ENCODE measurements at regions not wholly inside any gene's neighbourhood (a gene's known extent, or its start where the extent isn't known, plus 50 kb on each side); places are given as distances from the start of the nearest gene placed in this dataset.

DNA sequence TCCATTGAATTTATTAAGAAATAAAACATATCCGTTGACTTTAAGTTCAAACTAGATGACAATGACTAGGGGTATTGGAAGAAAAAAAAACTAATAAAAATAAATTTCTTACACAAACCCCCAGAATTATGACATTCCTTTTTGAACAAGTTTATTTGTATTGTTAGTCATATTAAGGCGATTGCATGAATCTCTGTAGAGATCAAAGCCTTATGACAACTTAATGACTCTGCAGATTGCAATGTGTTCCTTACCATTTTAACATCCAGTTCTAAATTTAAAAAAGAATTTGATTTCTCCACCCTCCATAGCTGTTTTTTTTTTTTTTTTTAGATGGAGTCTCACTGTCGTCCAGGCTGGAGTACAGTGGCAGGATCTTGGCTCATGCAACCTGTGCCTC, 189.8 kb upstream of the CEP162 start:
- TF ChIP-seq, protein P1, sequence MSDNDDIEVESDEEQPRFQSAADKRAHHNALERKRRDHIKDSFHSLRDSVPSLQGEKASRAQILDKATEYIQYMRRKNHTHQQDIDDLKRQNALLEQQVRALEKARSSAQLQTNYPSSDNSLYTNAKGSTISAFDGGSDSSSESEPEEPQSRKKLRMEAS (IDR thresholded peaks at IDR 0.05): no peak
- TF ChIP-seq TAF7 (optimal IDR thresholded peaks at IDR 0.05; ENCODE audit: borderline replicate concordance, low read depth, low read length) (no peak), EZH2 (IDR thresholded peaks at IDR 0.05; ENCODE audit: low read depth, low read length, severe bottlenecking) (no peak), FOSL1 (IDR thresholded peaks at IDR 0.05; ENCODE audit: insufficient read depth, low read depth, low read length) (no peak)
- TF ChIP-seq, protein P2, sequence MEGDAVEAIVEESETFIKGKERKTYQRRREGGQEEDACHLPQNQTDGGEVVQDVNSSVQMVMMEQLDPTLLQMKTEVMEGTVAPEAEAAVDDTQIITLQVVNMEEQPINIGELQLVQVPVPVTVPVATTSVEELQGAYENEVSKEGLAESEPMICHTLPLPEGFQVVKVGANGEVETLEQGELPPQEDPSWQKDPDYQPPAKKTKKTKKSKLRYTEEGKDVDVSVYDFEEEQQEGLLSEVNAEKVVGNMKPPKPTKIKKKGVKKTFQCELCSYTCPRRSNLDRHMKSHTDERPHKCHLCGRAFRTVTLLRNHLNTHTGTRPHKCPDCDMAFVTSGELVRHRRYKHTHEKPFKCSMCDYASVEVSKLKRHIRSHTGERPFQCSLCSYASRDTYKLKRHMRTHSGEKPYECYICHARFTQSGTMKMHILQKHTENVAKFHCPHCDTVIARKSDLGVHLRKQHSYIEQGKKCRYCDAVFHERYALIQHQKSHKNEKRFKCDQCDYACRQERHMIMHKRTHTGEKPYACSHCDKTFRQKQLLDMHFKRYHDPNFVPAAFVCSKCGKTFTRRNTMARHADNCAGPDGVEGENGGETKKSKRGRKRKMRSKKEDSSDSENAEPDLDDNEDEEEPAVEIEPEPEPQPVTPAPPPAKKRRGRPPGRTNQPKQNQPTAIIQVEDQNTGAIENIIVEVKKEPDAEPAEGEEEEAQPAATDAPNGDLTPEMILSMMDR (IDR thresholded peaks at IDR 0.05; ENCODE audit: control extremely low read depth in 1 of 3, insufficient read depth in 1 of 3, low read depth in 1 of 3, low read length in 3 of 3): no peak

Data from H1 (cell line).